ENCODE measurements at regions not wholly inside any gene's neighbourhood (a gene's known extent, or its start where the extent isn't known, plus 50 kb on each side); places are given as distances from the start of the nearest gene placed in this dataset.

DNA sequence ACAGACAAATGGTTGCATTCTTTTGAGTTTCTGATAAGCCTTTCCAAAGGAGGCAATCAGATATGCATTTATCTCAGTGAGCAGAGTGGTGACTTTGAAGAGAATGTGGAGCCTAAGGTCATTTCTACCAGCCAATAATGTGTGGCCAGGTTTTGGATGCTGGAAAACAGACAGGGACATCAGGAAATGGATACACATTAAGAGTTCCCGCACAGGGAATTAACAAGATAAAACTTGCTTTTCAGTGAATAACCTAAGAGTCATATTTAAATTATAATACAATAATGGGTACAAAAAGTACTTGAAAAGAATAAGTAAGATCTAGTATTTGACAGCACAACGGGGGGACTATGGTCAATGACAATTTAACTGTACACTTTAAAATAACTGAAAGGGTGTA, 492.3 kb upstream of the FAM241A start:
- no peaks in the 10 kb centered on the region for H3K27me3 Mint-ChIP-seq (ENCODE audit: low read depth)
- no peak overlapping the region for H3K4me3 Mint-ChIP-seq (ENCODE audit: low read depth)
- no peak overlapping the region for H3K27ac Mint-ChIP-seq
- no peak for DNase-seq (ENCODE audit: low spot score)
- H3K9me3 Mint-ChIP-seq = no peaks in the 10 kb centered on the region
- intact Hi-C loops (cut with micrococcal nuclease) = no loop called here
- H3K36me3 Mint-ChIP-seq (ENCODE audit: low read depth) = no peaks in the 10 kb centered on the region
- H3K4me1 Mint-ChIP-seq (ENCODE audit: low read depth) = no peaks in the 10 kb centered on the region

- H3K36me3 Mint-ChIP-seq (ENCODE audit: low read depth) = no peaks in the 10 kb centered on the region
- no peaks in the 10 kb centered on the region for H3K4me1 Mint-ChIP-seq (ENCODE audit: low read depth)
- intact Hi-C loops (cut with micrococcal nuclease) = no loop called here
- H3K4me3 Mint-ChIP-seq (ENCODE audit: low read depth) = no peak overlapping the region
- H3K9me3 Mint-ChIP-seq = no peaks in the 10 kb centered on the region
- no peak for DNase-seq (ENCODE audit: low spot score)
- H3K27ac Mint-ChIP-seq = no peak overlapping the region
- no peaks in the 10 kb centered on the region for H3K27me3 Mint-ChIP-seq (ENCODE audit: low read depth)
These were observed 482.8 kb upstream of the FAM241A start for GRCh38 chr4:111662496-111662895.

- H3K27ac Mint-ChIP-seq = no peak overlapping the region
- H3K4me3 Mint-ChIP-seq (ENCODE audit: low read depth) = no peak overlapping the region
- intact Hi-C loops (cut with micrococcal nuclease) = no loop called here
- no peaks in the 10 kb centered on the region for H3K4me1 Mint-ChIP-seq (ENCODE audit: low read depth)
- no peaks in the 10 kb centered on the region for H3K36me3 Mint-ChIP-seq (ENCODE audit: low read depth)
- no peak for DNase-seq (ENCODE audit: low spot score)
- no peaks in the 10 kb centered on the region for H3K27me3 Mint-ChIP-seq (ENCODE audit: low read depth)
- no peaks in the 10 kb centered on the region for H3K9me3 Mint-ChIP-seq
These were observed 480.8 kb upstream of the FAM241A start for GRCh38 chr4:111664308-111664945.

GRCh38 chr4:111666826-111667360, 478.4 kb upstream of the FAM241A start:
- H3K4me3 Mint-ChIP-seq (ENCODE audit: low read depth) = no peak overlapping the region
- H3K4me1 Mint-ChIP-seq (ENCODE audit: low read depth) = no peaks in the 10 kb centered on the region
- DNase-seq (ENCODE audit: low spot score) = no peak
- H3K27ac Mint-ChIP-seq = no peak overlapping the region
- intact Hi-C loops (cut with micrococcal nuclease) = no loop called here
- no peaks in the 10 kb centered on the region for H3K27me3 Mint-ChIP-seq (ENCODE audit: low read depth)
- H3K36me3 Mint-ChIP-seq (ENCODE audit: low read depth) = no peaks in the 10 kb centered on the region
- H3K9me3 Mint-ChIP-seq = no peaks in the 10 kb centered on the region

GRCh38 chr4:111671756-111672155, 473.5 kb upstream of the FAM241A start:
- H3K27ac Mint-ChIP-seq = no peak overlapping the region
- H3K4me3 Mint-ChIP-seq (ENCODE audit: low read depth) = no peak overlapping the region
- no peaks in the 10 kb centered on the region for H3K36me3 Mint-ChIP-seq (ENCODE audit: low read depth)
- intact Hi-C loops (cut with micrococcal nuclease) = no loop called here
- DNase-seq (ENCODE audit: low spot score) = no peak
- no peaks in the 10 kb centered on the region for H3K27me3 Mint-ChIP-seq (ENCODE audit: low read depth)
- no peaks in the 10 kb centered on the region for H3K4me1 Mint-ChIP-seq (ENCODE audit: low read depth)
- no peaks in the 10 kb centered on the region for H3K9me3 Mint-ChIP-seq

DNA sequence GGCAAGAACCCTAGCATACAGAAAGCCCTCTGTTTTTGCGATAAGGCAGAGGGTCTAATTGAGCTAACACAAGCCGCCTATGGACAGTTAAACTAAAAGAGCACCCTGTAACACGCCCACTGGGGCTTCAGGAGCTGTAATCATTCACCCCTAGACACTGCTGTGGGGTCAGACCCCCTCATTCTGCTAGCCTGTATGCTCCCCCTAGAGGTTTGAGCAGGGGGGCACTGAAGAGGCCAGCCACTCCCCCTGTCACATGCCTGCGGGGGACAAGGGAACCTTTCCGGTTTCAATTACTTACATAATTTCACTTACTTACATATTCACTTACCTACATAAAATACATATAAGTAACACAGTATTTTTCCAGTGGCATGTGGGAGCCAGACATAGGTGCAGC, 469.5 kb upstream of the FAM241A start:
- Mint-ChIP-seq H3K4me1 (ENCODE audit: low read depth) (no peaks in the 10 kb centered on the region), H3K27ac (no peak overlapping the region), H3K27me3 (ENCODE audit: low read depth) (no peaks in the 10 kb centered on the region), H3K9me3 (no peaks in the 10 kb centered on the region), H3K4me3 (ENCODE audit: low read depth) (no peak overlapping the region), H3K36me3 (ENCODE audit: low read depth) (no peaks in the 10 kb centered on the region)
- no peak for DNase-seq (ENCODE audit: low spot score)
- intact Hi-C loops (cut with micrococcal nuclease) = no loop called here

- H3K27me3 Mint-ChIP-seq (ENCODE audit: low read depth) = no peaks in the 10 kb centered on the region
- H3K4me3 Mint-ChIP-seq (ENCODE audit: low read depth) = no peak overlapping the region
- intact Hi-C loops (cut with micrococcal nuclease) = no loop called here
- H3K4me1 Mint-ChIP-seq (ENCODE audit: low read depth) = no peaks in the 10 kb centered on the region
- H3K36me3 Mint-ChIP-seq (ENCODE audit: low read depth) = no peaks in the 10 kb centered on the region
- no peaks in the 10 kb centered on the region for H3K9me3 Mint-ChIP-seq
- no peak overlapping the region for H3K27ac Mint-ChIP-seq
- DNase-seq (ENCODE audit: low spot score) = no peak
These were observed 468.7 kb upstream of the FAM241A start for GRCh38 chr4:111676533-111676932.

GRCh38 chr4:111678479-111678878, 466.8 kb upstream of the FAM241A start:
- intact Hi-C loops (cut with micrococcal nuclease) = no loop called here
- Mint-ChIP-seq H3K4me1 (ENCODE audit: low read depth) (no peaks in the 10 kb centered on the region), H3K4me3 (ENCODE audit: low read depth) (no peak overlapping the region), H3K9me3 (no peaks in the 10 kb centered on the region), H3K27ac (no peak overlapping the region), H3K27me3 (ENCODE audit: low read depth) (no peaks in the 10 kb centered on the region), H3K36me3 (ENCODE audit: low read depth) (no peaks in the 10 kb centered on the region)
- DNase-seq (ENCODE audit: low spot score) = no peak

- H3K9me3 Mint-ChIP-seq = no peaks in the 10 kb centered on the region
- no peaks in the 10 kb centered on the region for H3K27me3 Mint-ChIP-seq (ENCODE audit: low read depth)
- H3K27ac Mint-ChIP-seq = no peak overlapping the region
- intact Hi-C loops (cut with micrococcal nuclease) = no loop called here
- H3K36me3 Mint-ChIP-seq (ENCODE audit: low read depth) = no peaks in the 10 kb centered on the region
- no peaks in the 10 kb centered on the region for H3K4me1 Mint-ChIP-seq (ENCODE audit: low read depth)
- H3K4me3 Mint-ChIP-seq (ENCODE audit: low read depth) = no peak overlapping the region
- no peak for DNase-seq (ENCODE audit: low spot score)
These were observed 466.3 kb upstream of the FAM241A start for GRCh38 chr4:111678908-111679307.

DNA sequence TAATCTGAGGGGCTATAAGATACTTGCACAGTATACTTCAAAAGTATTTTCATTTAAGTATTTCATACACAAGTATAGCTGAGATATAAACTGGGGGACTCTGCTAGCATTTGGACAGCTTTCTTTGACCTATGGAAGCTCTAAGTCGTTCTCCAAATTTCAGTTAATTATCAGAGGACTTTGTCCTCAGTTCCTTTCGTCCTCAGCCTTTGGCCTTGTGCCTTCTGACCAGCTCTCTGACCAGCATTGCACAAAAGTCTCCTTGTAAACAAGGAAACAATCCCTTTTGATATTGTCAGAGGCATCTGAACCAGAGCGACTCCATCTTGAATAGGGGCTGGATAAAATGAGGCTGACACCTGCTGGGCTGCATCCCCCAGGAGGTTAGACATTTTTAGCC, 464.0 kb upstream of the FAM241A start:
- Mint-ChIP-seq H3K4me3 (ENCODE audit: low read depth) (no peak overlapping the region), H3K27ac (no peak overlapping the region), H3K27me3 (ENCODE audit: low read depth) (no peaks in the 10 kb centered on the region), H3K36me3 (ENCODE audit: low read depth) (no peaks in the 10 kb centered on the region), H3K4me1 (ENCODE audit: low read depth) (no peaks in the 10 kb centered on the region), H3K9me3 (no peaks in the 10 kb centered on the region)
- DNase-seq (ENCODE audit: low spot score) = no peak
- intact Hi-C loops (cut with micrococcal nuclease) = no loop called here

- H3K4me3 Mint-ChIP-seq (ENCODE audit: low read depth) = no peak overlapping the region
- H3K27ac Mint-ChIP-seq = no peak overlapping the region
- DNase-seq (ENCODE audit: low spot score) = no peak
- H3K4me1 Mint-ChIP-seq (ENCODE audit: low read depth) = no peaks in the 10 kb centered on the region
- no peaks in the 10 kb centered on the region for H3K27me3 Mint-ChIP-seq (ENCODE audit: low read depth)
- intact Hi-C loops (cut with micrococcal nuclease) = no loop called here
- no peaks in the 10 kb centered on the region for H3K36me3 Mint-ChIP-seq (ENCODE audit: low read depth)
- no peaks in the 10 kb centered on the region for H3K9me3 Mint-ChIP-seq
These were observed 463.5 kb upstream of the FAM241A start for GRCh38 chr4:111681751-111682150.

GRCh38 chr4:111685205-111685604, 460.0 kb upstream of the FAM241A start:
- intact Hi-C loops (cut with micrococcal nuclease) = no loop called here
- Mint-ChIP-seq H3K27ac (no peak overlapping the region), H3K4me3 (ENCODE audit: low read depth) (no peak overlapping the region), H3K4me1 (ENCODE audit: low read depth) (no peaks in the 10 kb centered on the region), H3K36me3 (ENCODE audit: low read depth) (no peaks in the 10 kb centered on the region), H3K9me3 (no peaks in the 10 kb centered on the region), H3K27me3 (ENCODE audit: low read depth) (no peaks in the 10 kb centered on the region)
- DNase-seq (ENCODE audit: low spot score) = no peak

DNA sequence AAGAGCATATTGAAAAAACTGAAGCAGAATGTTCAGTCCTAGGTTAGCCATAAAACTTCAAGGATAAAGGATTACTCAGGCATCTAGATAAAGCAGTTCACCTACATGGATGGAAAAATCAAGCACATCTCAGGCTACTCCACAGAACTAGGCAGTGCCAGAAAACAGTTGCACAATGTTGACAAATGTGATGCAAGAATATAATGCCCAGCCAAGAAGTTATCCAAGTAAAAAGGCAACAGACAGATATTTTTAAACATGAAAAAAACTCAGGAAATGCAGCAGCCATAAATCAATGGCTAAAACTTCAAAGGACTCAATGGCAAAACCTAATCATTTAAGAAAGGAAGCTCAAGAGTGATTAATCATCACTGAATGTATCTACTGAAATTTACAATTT, 456.0 kb upstream of the FAM241A start:
- H3K4me1 Mint-ChIP-seq (ENCODE audit: low read depth) = no peaks in the 10 kb centered on the region
- H3K4me3 Mint-ChIP-seq (ENCODE audit: low read depth) = no peak overlapping the region
- H3K36me3 Mint-ChIP-seq (ENCODE audit: low read depth) = no peaks in the 10 kb centered on the region
- intact Hi-C loops (cut with micrococcal nuclease) = no loop called here
- no peaks in the 10 kb centered on the region for H3K27me3 Mint-ChIP-seq (ENCODE audit: low read depth)
- no peaks in the 10 kb centered on the region for H3K9me3 Mint-ChIP-seq
- no peak overlapping the region for H3K27ac Mint-ChIP-seq
- DNase-seq (ENCODE audit: low spot score) = no peak

- DNase-seq (ENCODE audit: low spot score) = no peak
- H3K4me3 Mint-ChIP-seq (ENCODE audit: low read depth) = no peak overlapping the region
- H3K27ac Mint-ChIP-seq = no peak overlapping the region
- H3K9me3 Mint-ChIP-seq = no peaks in the 10 kb centered on the region
- H3K4me1 Mint-ChIP-seq (ENCODE audit: low read depth) = no peaks in the 10 kb centered on the region
- intact Hi-C loops (cut with micrococcal nuclease) = no loop called here
- H3K27me3 Mint-ChIP-seq (ENCODE audit: low read depth) = no peaks in the 10 kb centered on the region
- no peaks in the 10 kb centered on the region for H3K36me3 Mint-ChIP-seq (ENCODE audit: low read depth)
These were observed 455.5 kb upstream of the FAM241A start for GRCh38 chr4:111689731-111690130.

Measured in activated T-helper 2 cell treated with anti-CD3 and anti-CD28 coated beads, Interferon-gamma antibody, Interleukin-2, Interleukin-4, amounts not matched to agents 10 μg/mL and 5 μg/mL and 100 μg/mL, durations not matched to agents 14 hours and 24 hours and 36 hours (primary cell).